Neural crest cell (in vitro differentiated cells): ENCODE measurements at regions not wholly inside any gene's neighbourhood (a gene's known extent, or its start where the extent isn't known, plus 50 kb on each side); places are given as distances from the start of the nearest gene placed in this dataset.

Experiments
- DNase-seq: peaks from one replicate; pipeline ENCODE4 v3.0.0; 2021; ENCODE audit warnings: low read depth, mixed read lengths, low spot score
- H3K27ac Mint-ChIP-seq: one replicate; pipeline ENCODE4 v1.8.0; 2021; ENCODE audit warnings: mild to moderate bottlenecking, mixed read lengths; ENCODE audit not compliant: unreplicated experiment
- H3K27me3 Mint-ChIP-seq: 2 replicates; pipeline ENCODE4 v1.8.0; 2021; ENCODE audit warnings: low read depth, mild to moderate bottlenecking, mixed read lengths
- H3K36me3 Mint-ChIP-seq: 2 replicates; pipeline ENCODE4 v1.8.0; 2021; ENCODE audit warnings: low read depth, mild to moderate bottlenecking, mixed read lengths
- H3K4me1 Mint-ChIP-seq: 2 replicates; pipeline ENCODE4 v1.8.0; 2021; ENCODE audit warnings: mixed read lengths
- H3K4me3 Mint-ChIP-seq: one replicate; pipeline ENCODE4 v1.8.0; 2021; ENCODE audit warnings: mild to moderate bottlenecking, mixed read lengths
- H3K9me3 Mint-ChIP-seq: 2 replicates; pipeline ENCODE4 v1.8.0; 2021; ENCODE audit warnings: mixed read lengths
- CTCF ChIP-seq: fragments of 200-600 bp; sonication (generic); conservative IDR thresholded peaks from 2 replicates; pipeline ENCODE4 v1.5.0; 2021; ENCODE audit warnings: antibody characterized with exemption, mild to moderate bottlenecking

GRCh38 chr2:238506371-238507068 lies 79.8 kb downstream of the ASB1 start:
- Mint-ChIP-seq H3K36me3 (no peaks in the 10 kb centered on the region), H3K4me1 (peaks cover 26% of the 10 kb centered on the region), H3K27ac (no peak overlapping the region), H3K4me3 (no peak overlapping the region), H3K27me3 (no peaks in the 10 kb centered on the region), H3K9me3 (peaks cover 4% of the 10 kb centered on the region)
- TF ChIP-seq CTCF = no peak
- DNase-seq = no peak

GRCh38 chr2:238507836-238508235 lies 81.1 kb downstream of the ASB1 start:
- H3K4me1 Mint-ChIP-seq = peaks cover 26% of the 10 kb centered on the region
- no peak overlapping the region for H3K27ac Mint-ChIP-seq
- no peaks in the 10 kb centered on the region for H3K27me3 Mint-ChIP-seq
- no peak for DNase-seq
- no peaks in the 10 kb centered on the region for H3K36me3 Mint-ChIP-seq
- no peak for TF ChIP-seq CTCF
- H3K4me3 Mint-ChIP-seq = no peak overlapping the region
- H3K9me3 Mint-ChIP-seq = no peaks in the 10 kb centered on the region

- Mint-ChIP-seq H3K27ac (peak overlapping the region; percentile 23), H3K36me3 (no peaks in the 10 kb centered on the region), H3K4me3 (no peak overlapping the region), H3K27me3 (no peaks in the 10 kb centered on the region), H3K9me3 (no peaks in the 10 kb centered on the region), H3K4me1 (peaks cover 26% of the 10 kb centered on the region)
- no peak for TF ChIP-seq CTCF
- no peak for DNase-seq
Measured at GRCh38 chr2:238509151-238509835, 82.6 kb downstream of the ASB1 start.

- Mint-ChIP-seq H3K9me3 (peaks cover under 1% of the 10 kb centered on the region), H3K4me1 (peaks cover 26% of the 10 kb centered on the region), H3K4me3 (no peak overlapping the region), H3K27ac (no peak overlapping the region), H3K27me3 (no peaks in the 10 kb centered on the region), H3K36me3 (no peaks in the 10 kb centered on the region)
- TF ChIP-seq CTCF = no peak
- DNase-seq = no peak
Measured at GRCh38 chr2:238509903-238510302, 83.2 kb downstream of the ASB1 start.

- H3K4me3 Mint-ChIP-seq = no peak overlapping the region
- H3K36me3 Mint-ChIP-seq = no peaks in the 10 kb centered on the region
- TF ChIP-seq CTCF = no peak
- no peak overlapping the region for H3K27ac Mint-ChIP-seq
- H3K9me3 Mint-ChIP-seq = peaks cover 4% of the 10 kb centered on the region
- no peak for DNase-seq
- H3K27me3 Mint-ChIP-seq = no peaks in the 10 kb centered on the region
- peaks cover 22% of the 10 kb centered on the region for H3K4me1 Mint-ChIP-seq
Measured at GRCh38 chr2:238510911-238511613, 84.3 kb downstream of the ASB1 start.
